SK-N-SH (cell line): ENCODE measurements at regions not wholly inside any gene's neighbourhood (a gene's known extent, or its start where the extent isn't known, plus 50 kb on each side); places are given as distances from the start of the nearest gene placed in this dataset.

Source experiments
- CTCF ChIA-PET: fragments of 300-600, 350-600 bp; formaldehyde crosslinking; extraction: SDS; loops from one replicate; lab custom pipeline; 2021; lab: Yijun Ruan, JAX
- POLR2A ChIA-PET: fragments of 350-600 bp; sonication (Branson Sonifier 250); formaldehyde crosslinking; extraction: SDS; loops from one replicate; lab custom pipeline; 2020; ENCODE audit warnings: antibody characterized with exemption, inconsistent platforms; lab: Yijun Ruan, JAX
- DNase-seq: peaks from one replicate; pipeline ENCODE4 v3.0.0; 2012
- H2AFZ ChIP-seq: fragments of 200-600 bp; sonication (generic); 2 replicates; pipeline ENCODE4 v1.8.1; 2016; ENCODE audit warnings: antibody characterized with exemption, mild to moderate bottlenecking, low read depth
- H3F3A ChIP-seq: fragments of 200-600 bp; sonication (generic); replicated peaks from 2 replicates; pipeline ENCODE3; 2016; ENCODE audit warnings: antibody characterized with exemption, mild to moderate bottlenecking; ENCODE audit not compliant: insufficient read depth
- H3K27ac ChIP-seq, 2 experiments: fragments of 200-500 bp in 1 of 2; fragments of 200-600 bp in 1 of 2; sonication (Bioruptor generic) in 1 of 2; sonication (generic), shearing (Covaris generic) in 1 of 2; 2 replicates each; pipeline versions ENCODE4 v1.5.1 to v1.6.1; 2014 to 2016; ENCODE audit warnings: low read depth in 2 of 2, inconsistent platforms in 1 of 2, low read length in 1 of 2, mild to moderate bottlenecking in 1 of 2, mixed read lengths in 1 of 2
- H3K27me3 ChIP-seq: fragments of 200-600 bp; sonication (generic), shearing (Covaris generic); 2 replicates; pipeline ENCODE4 v1.6.1; 2016; ENCODE audit warnings: mixed run types; ENCODE audit not compliant: insufficient read depth
- H3K36me3 ChIP-seq, 2 experiments: fragments of 200-500 bp in 1 of 2; fragments of 200-600 bp in 1 of 2; sonication (Bioruptor generic) in 1 of 2; sonication (generic) in 1 of 2; replicated peaks in 1 of 2; 2 replicates each; pipeline versions ENCODE3 to v1.5.1; 2014 to 2016; ENCODE audit warnings: low read length in 1 of 2, mild to moderate bottlenecking in 1 of 2; ENCODE audit not compliant: insufficient read depth in 2 of 2, control insufficient read depth in 1 of 2
- H3K4me1 ChIP-seq, 2 experiments: fragments of 200-500 bp in 1 of 2; fragments of 200-600 bp in 1 of 2; sonication (Bioruptor generic) in 1 of 2; sonication (generic), shearing (Covaris generic) in 1 of 2; 2 replicates each; pipeline versions ENCODE4 v1.5.1 to v1.6.1; 2014 to 2016; ENCODE audit warnings: low read depth in 1 of 2, low read length in 1 of 2, mixed run types in 1 of 2; ENCODE audit not compliant: insufficient read depth in 2 of 2, control insufficient read depth in 1 of 2
- H3K4me2 ChIP-seq: fragments of 200-600 bp; sonication (generic), shearing (Covaris generic); 2 replicates; pipeline ENCODE4 v1.6.1; 2017; ENCODE audit warnings: mixed run types
- H3K4me3 ChIP-seq, 2 experiments: fragments of 200-500 bp in 1 of 2; fragments of 200-600 bp in 1 of 2; sonication (Bioruptor generic) in 1 of 2; sonication (generic), shearing (Covaris generic) in 1 of 2; 2 replicates each; pipeline versions ENCODE4 v1.5.1 to v1.8.1; 2014 to 2016; ENCODE audit warnings: low read depth in 2 of 2, inconsistent platforms in 1 of 2, low read length in 1 of 2, mild to moderate bottlenecking in 1 of 2, mixed read lengths in 1 of 2, moderate library complexity in 1 of 2
- H3K79me2 ChIP-seq: fragments of 200-600 bp; sonication (generic); 2 replicates; pipeline ENCODE4 v1.8.1; 2017; ENCODE audit warnings: mild to moderate bottlenecking; ENCODE audit not compliant: insufficient read depth
- H3K9ac ChIP-seq: fragments of 200-600 bp; sonication (generic); 2 replicates; pipeline ENCODE4 v1.6.1; 2017; ENCODE audit warnings: mixed run types
- H3K9me2 ChIP-seq: fragments of 200-600 bp; sonication (generic); 2 replicates; pipeline ENCODE4 v1.6.1; 2017; ENCODE audit warnings: mixed run types
- H3K9me3 ChIP-seq: fragments of 200-600 bp; sonication (generic); 2 replicates; pipeline ENCODE4 v1.6.1; 2017; ENCODE audit warnings: mixed run types, mild to moderate bottlenecking, moderate library complexity
- H4K20me1 ChIP-seq: fragments of 200-600 bp; sonication (generic); 2 replicates; pipeline ENCODE4 v1.6.1; 2017; ENCODE audit warnings: mild to moderate bottlenecking, mixed run types; ENCODE audit not compliant: insufficient read depth
- EP300 ChIP-seq, 2 experiments: IDR thresholded peaks; 2 replicates each; pipeline versions ENCODE4 v1.4.0 to v1.6.1; 2012; ENCODE audit warnings: borderline replicate concordance in 1 of 2, low read depth in 1 of 2, low read length in 1 of 2
- FOXJ3 ChIP-seq: sonication (generic); formaldehyde crosslinking; IDR thresholded peaks from 2 replicates; pipeline ENCODE4 v1.5.1; 2020; ENCODE audit warnings: mild to moderate bottlenecking, missing genetic modification reagents
- GATA2 ChIP-seq: sonication (generic); formaldehyde crosslinking; IDR thresholded peaks from 2 replicates; pipeline ENCODE4 v1.5.0; 2020; ENCODE audit warnings: mild to moderate bottlenecking, missing genetic modification reagents
- JUND ChIP-seq: IDR thresholded peaks from 2 replicates; pipeline ENCODE4 v1.4.0; 2012
- NRF1 ChIP-seq: IDR thresholded peaks from 2 replicates; pipeline ENCODE4 v1.6.1; 2012; ENCODE audit warnings: low read depth, mild to moderate bottlenecking, low read length
- POLR2AphosphoS5 ChIP-seq: IDR thresholded peaks from 2 replicates; pipeline ENCODE4 v1.6.1; 2012; ENCODE audit warnings: low read depth, low read length
- RAD21 ChIP-seq: IDR thresholded peaks from 2 replicates; pipeline ENCODE4 v1.6.1; 2012; ENCODE audit warnings: mild to moderate bottlenecking, low read length
- RCOR1 ChIP-seq: fragments of 150-350 bp; IDR thresholded peaks from 2 replicates; pipeline ENCODE4 v1.6.1; 2017; ENCODE audit warnings: antibody characterized with exemption, low read length
- RFX5 ChIP-seq: IDR thresholded peaks from 2 replicates; pipeline ENCODE4 v1.6.1; 2012; ENCODE audit warnings: mild to moderate bottlenecking, improper control_type of control experiment, low read length
- RXRA ChIP-seq: IDR thresholded peaks from 2 replicates; pipeline ENCODE4 v1.4.0; 2012; ENCODE audit warnings: low read depth, mild to moderate bottlenecking, borderline replicate concordance
- SIN3A ChIP-seq: IDR thresholded peaks from 2 replicates; pipeline ENCODE4 v1.6.1; 2012; ENCODE audit warnings: low read depth, mild to moderate bottlenecking, low read length, moderate library complexity, borderline replicate concordance
- SMC3 ChIP-seq: IDR thresholded peaks from 2 replicates; pipeline ENCODE4 v1.6.1; 2012; ENCODE audit warnings: low read depth, low read length, improper control_type of control experiment
- TEAD4 ChIP-seq: IDR thresholded peaks from 2 replicates; pipeline ENCODE4 v1.4.0; 2012; ENCODE audit warnings: mild to moderate bottlenecking, borderline replicate concordance; ENCODE audit not compliant: insufficient read depth
- YY1 ChIP-seq: IDR thresholded peaks from 2 replicates; pipeline ENCODE4 v1.4.0; 2012; ENCODE audit warnings: low read depth, mild to moderate bottlenecking
- WGBS: methylation state at CpG from one replicate; pipeline ENCODE4 v1.1.6; 2017; ENCODE audit warnings: low lambda C conversion rate; 5-methylcytosine and 5-hydroxymethylcytosine counted together
- TF ChIP-seq, protein P1 (sequence below): IDR thresholded peaks from 2 replicates; pipeline ENCODE4; 2012
- TF ChIP-seq, protein P2 (sequence below): fragments of 200-600 bp; sonication (generic); IDR thresholded peaks from 2 replicates; pipeline ENCODE4 v1.6.1; 2017; ENCODE audit warnings: antibody characterized with exemption, mild to moderate bottlenecking, moderate library complexity
- TF ChIP-seq, protein P3 (sequence below): IDR thresholded peaks from 2 replicates; pipeline ENCODE4 v1.4.0; 2012; ENCODE audit warnings: low read depth, borderline replicate concordance
- TF ChIP-seq, protein P4 (sequence below): IDR thresholded peaks from 2 replicates; pipeline ENCODE4 v1.4.0; 2012; ENCODE audit warnings: low read depth

DNA sequence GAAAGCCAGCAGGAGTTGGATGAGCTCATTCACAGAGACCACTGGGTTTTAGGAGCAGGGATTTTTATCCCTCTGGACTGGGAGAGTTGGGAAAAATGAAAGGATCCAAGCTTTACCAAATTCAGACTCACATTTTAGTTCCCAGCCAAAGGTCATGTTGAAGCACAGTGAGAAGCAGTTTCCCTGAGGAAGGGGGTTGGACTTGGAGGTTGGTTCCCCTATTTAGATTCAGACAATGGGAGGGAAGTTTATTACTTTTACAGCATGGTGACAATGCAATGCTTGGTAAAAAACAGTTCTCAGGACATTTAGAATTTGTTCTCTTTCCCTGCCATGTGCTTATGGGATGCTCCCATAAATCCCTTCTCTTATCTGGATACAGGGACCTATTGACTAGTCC lies 57.3 kb upstream of the ZNF648 start (continued):
- TF ChIP-seq FOXJ3 (CRISPR knock-in tag) (no peak), RCOR1 (no peak), SIN3A (no peak), YY1 (no peak)
- TF ChIP-seq, all 33 proteins: peak for 0

DNA sequence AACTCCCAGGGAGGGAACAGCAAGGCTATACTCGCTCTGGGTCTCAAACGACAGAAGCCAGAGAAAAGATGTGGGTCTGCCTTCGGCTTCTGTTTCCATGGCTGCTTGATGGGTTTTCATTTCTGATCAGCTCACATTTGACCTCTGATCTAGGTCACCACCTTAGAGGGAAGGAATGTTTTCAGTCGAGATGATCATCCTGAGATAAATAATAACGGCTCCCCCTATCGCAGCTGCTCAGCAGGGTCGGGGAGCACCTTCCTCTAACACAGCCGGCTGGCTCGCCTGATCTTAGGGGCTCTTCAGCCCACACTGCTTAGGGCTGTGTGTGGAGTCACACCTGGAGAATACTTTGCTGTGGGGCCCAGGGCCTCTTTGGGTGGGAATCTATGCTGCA lies 53.1 kb upstream of the ZNF648 start:
- Histone ChIP-seq H3K36me3 (no peaks in the 10 kb centered on the region), H3K9me3 (peaks cover 5% of the 10 kb centered on the region; the same call in 1 of the 2 replicates), H4K20me1 (no peaks in the 10 kb centered on the region), H3K27ac (no peak overlapping the region), H3F3A (no peaks in the 10 kb centered on the region), H3K4me3 (no peak overlapping the region), H3K79me2 (no peaks in the 10 kb centered on the region), H2AFZ (no peak overlapping the region), H3K4me2 (no peak overlapping the region), H3K4me1 (no peaks in the 10 kb centered on the region), H3K27me3 (no peaks in the 10 kb centered on the region), H3K9me2 (no peaks in the 10 kb centered on the region), H3K9ac (no peak overlapping the region)
- CTCF ChIA-PET, result interaction anchor here (3.7 kb wide), 1 partner anchor 29 kb away, joined by 17 read pairs; no protein-coding TSS in a partner anchor
- no peak for DNase-seq
- 33% methylated on average over 7 of the region's 9 CpGs for WGBS
- no peak for TF ChIP-seq RAD21
- POLR2A ChIA-PET, result no interaction called here

DNA sequence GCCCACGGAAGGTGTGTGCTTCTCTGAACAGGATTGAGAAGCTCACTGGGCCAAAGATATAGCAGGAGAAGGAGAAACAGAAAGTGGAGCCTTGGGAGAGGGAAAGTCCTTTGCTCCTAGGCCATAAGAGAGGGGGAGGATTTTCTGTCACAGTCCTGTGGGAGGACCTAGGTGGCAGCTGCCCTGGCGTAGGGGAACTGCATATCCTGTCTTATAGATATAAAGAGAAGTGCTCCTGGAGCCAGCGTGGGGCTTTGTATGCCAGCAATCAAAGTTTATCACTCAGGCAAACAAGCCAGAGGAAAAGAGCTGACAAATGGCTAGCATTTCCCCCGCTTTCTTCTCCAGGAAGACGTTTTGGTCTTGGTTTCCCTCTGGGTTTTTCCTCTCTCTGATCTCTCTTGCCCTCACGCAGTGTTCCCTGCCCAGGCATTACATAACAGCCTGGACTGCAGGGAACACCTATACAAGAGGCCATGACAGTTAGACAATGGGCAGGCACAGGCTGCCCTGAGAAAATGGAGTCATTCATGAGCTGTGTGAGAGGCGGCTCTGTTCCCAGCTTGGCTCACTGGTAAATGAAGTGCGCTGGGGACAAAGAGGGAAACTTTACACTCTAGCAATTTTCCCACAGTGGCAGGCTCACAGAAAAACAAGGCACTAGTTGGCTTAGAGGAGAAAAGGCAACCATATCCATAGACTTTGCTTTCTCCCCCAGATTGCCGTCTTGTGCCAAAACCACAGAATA lies 52.5 kb upstream of the ZNF648 start:
- DNase-seq, result no peak
- Histone ChIP-seq H3F3A (no peaks in the 10 kb centered on the region), H2AFZ (no peak overlapping the region), H3K4me3 (no peak overlapping the region), H3K9me2 (no peaks in the 10 kb centered on the region), H4K20me1 (no peaks in the 10 kb centered on the region), H3K4me2 (no peak overlapping the region), H3K27me3 (no peaks in the 10 kb centered on the region), H3K36me3 (no peaks in the 10 kb centered on the region), H3K4me1 (no peaks in the 10 kb centered on the region), H3K9me3 (peaks cover 5% of the 10 kb centered on the region; the same call in 1 of the 2 replicates), H3K9ac (no peak overlapping the region), H3K27ac (no peak overlapping the region), H3K79me2 (no peaks in the 10 kb centered on the region)
- TF ChIP-seq POLR2AphosphoS5 (no peak), FOXJ3 (CRISPR knock-in tag) (no peak), JUND (no peak), RXRA (no peak), SMC3 (no peak), TEAD4 (no peak), GATA2 (CRISPR knock-in tag) (no peak), RFX5 (no peak), SIN3A (no peak), RCOR1 (no peak), NRF1 (no peak), EP300 (IDR thresholded peaks at IDR 0.05; ENCODE audit: borderline replicate concordance in 1 of 2, low read depth in 1 of 2, low read length in 1 of 2) (no peak)
- TF ChIP-seq, protein P1, sequence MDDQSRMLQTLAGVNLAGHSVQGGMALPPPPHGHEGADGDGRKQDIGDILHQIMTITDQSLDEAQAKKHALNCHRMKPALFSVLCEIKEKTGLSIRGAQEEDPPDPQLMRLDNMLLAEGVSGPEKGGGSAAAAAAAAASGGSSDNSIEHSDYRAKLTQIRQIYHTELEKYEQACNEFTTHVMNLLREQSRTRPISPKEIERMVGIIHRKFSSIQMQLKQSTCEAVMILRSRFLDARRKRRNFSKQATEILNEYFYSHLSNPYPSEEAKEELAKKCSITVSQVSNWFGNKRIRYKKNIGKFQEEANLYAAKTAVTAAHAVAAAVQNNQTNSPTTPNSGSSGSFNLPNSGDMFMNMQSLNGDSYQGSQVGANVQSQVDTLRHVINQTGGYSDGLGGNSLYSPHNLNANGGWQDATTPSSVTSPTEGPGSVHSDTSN, result no peak
- TF ChIP-seq, protein P2, sequence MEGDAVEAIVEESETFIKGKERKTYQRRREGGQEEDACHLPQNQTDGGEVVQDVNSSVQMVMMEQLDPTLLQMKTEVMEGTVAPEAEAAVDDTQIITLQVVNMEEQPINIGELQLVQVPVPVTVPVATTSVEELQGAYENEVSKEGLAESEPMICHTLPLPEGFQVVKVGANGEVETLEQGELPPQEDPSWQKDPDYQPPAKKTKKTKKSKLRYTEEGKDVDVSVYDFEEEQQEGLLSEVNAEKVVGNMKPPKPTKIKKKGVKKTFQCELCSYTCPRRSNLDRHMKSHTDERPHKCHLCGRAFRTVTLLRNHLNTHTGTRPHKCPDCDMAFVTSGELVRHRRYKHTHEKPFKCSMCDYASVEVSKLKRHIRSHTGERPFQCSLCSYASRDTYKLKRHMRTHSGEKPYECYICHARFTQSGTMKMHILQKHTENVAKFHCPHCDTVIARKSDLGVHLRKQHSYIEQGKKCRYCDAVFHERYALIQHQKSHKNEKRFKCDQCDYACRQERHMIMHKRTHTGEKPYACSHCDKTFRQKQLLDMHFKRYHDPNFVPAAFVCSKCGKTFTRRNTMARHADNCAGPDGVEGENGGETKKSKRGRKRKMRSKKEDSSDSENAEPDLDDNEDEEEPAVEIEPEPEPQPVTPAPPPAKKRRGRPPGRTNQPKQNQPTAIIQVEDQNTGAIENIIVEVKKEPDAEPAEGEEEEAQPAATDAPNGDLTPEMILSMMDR, result no peak
- TF ChIP-seq, protein P3, sequence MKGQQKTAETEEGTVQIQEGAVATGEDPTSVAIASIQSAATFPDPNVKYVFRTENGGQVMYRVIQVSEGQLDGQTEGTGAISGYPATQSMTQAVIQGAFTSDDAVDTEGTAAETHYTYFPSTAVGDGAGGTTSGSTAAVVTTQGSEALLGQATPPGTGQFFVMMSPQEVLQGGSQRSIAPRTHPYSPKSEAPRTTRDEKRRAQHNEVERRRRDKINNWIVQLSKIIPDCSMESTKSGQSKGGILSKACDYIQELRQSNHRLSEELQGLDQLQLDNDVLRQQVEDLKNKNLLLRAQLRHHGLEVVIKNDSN, result no peak
- TF ChIP-seq, protein P4, sequence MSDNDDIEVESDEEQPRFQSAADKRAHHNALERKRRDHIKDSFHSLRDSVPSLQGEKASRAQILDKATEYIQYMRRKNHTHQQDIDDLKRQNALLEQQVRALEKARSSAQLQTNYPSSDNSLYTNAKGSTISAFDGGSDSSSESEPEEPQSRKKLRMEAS, result no peak
- 37% methylated on average over 9 of the region's 9 CpGs for WGBS
- ChIA-PET CTCF (interaction anchor here (3.7 kb wide), 1 partner anchor 29 kb away, joined by 17 read pairs; no protein-coding TSS in a partner anchor), POLR2A (no interaction called here)
